Stomach smooth muscle (tissue), 2 donors: ENCODE measurements at regions not wholly inside any gene's neighbourhood (a gene's known extent, or its start where the extent isn't known, plus 50 kb on each side); places are given as distances from the start of the nearest gene placed in this dataset.
"Not testable (repeated sequence)": the region's sequence is repeated elsewhere in the genome, so short reads cannot be mapped to it uniquely, and the experiment has no call there.

Experiments
- H3K27ac ChIP-seq: one replicate; pipeline ENCODE4 v1.7.0; 2013; ENCODE audit warnings: mild to moderate bottlenecking, low read length, inconsistent platforms
- H3K27me3 ChIP-seq, 2 donors: one replicate each; pipeline ENCODE4 v1.7.0; 2013; ENCODE audit warnings: low read length in 2 of 2; ENCODE audit not compliant: insufficient read depth in 2 of 2, control insufficient read depth in 1 of 2
- H3K36me3 ChIP-seq, 2 donors: one replicate each; pipeline ENCODE4 v1.7.0; 2013; ENCODE audit warnings: low read length in 2 of 2; ENCODE audit not compliant: control insufficient read depth in 2 of 2, insufficient read depth in 2 of 2
- H3K4me1 ChIP-seq: one replicate; pipeline ENCODE4 v1.7.0; 2013; ENCODE audit warnings: low read length; ENCODE audit not compliant: control insufficient read depth, insufficient read depth
- H3K4me3 ChIP-seq, 2 donors: one replicate each; pipeline ENCODE4 v1.7.0; 2013; ENCODE audit warnings: low read length in 2 of 2
- H3K9ac ChIP-seq, 2 donors: one replicate each; pipeline ENCODE4 v1.7.0; 2013; ENCODE audit warnings: low read length in 2 of 2, mild to moderate bottlenecking in 1 of 2
- H3K9me3 ChIP-seq, 2 donors: one replicate each; pipeline ENCODE4 v1.7.0; 2013; ENCODE audit warnings: low read length in 2 of 2; ENCODE audit not compliant: control insufficient read depth in 2 of 2
- donor health status: healthy.
- donor health status: Pancreatic carcinoma.

DNA sequence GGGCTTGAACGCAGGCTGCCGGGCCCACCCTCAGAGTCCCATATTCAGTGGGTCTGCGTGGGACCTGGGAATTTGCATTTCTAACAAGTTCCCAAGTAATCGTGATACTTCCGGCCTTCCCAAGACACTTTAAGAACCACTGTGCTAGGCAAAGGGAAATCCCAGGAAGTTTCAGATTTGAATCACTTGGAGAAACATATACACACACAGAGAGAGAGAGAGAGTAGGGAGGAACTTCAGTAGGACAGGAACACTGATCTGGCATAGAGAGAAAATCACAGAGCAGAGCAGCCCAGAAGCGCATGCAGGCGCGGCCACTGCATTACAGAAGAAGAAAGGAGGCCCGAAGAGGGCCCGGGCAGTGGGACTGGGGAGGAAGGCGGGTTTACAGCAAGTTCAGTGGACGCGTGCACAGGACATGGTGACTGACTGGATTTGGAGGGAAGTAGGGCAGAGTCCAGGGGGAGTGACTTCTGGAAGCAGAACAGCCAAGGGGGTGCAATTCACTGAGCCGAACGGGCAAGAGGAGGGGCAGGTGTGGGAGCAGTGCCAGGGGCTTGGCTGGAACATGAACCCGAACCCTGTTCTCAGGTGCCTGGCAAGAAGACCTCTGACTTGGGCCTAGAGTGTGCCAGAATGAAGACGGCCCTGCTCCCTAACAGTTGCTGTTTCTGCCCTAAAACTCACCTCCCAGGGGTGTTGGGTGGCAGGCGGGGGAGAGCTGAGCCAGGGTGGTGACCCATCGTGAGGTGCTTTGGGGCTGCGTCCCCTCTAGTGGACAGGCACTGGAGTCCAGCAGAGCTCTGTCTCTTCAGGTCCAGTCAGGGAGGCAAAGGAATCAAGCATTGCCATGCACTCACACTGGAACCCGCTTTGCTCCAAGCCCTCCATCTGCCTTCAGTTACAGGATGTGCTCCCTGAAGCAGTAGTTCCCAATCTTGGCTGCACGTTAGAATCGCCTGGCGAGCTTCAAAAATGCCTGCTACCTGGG is 101.3 kb upstream of the HES1 start:
- H3K9ac ChIP-seq: no peak overlapping the region

GRCh38 chr3:194035406-194036138 is 100.4 kb upstream of the HES1 start:
- Histone ChIP-seq H3K9me3 (no peaks in the 10 kb centered on the region), H3K36me3 (no peaks in the 10 kb centered on the region), H3K27me3 (peaks cover 0 to 2% of the 10 kb centered on the region in 2 donors), H3K4me1 (no peaks in the 10 kb centered on the region), H3K9ac (no peak overlapping the region), H3K27ac (no peak overlapping the region), H3K4me3 (no peak overlapping the region)

More for the DNA sequence above, 101.3 kb upstream of the HES1 start:
- Histone ChIP-seq H3K36me3 (no peaks in the 10 kb centered on the region), H3K27ac (no peak overlapping the region), H3K4me3 (no peak overlapping the region), H3K9me3 (no peaks in the 10 kb centered on the region), H3K27me3 (peaks cover 0 to 2% of the 10 kb centered on the region in 2 donors), H3K4me1 (no peaks in the 10 kb centered on the region)

DNA sequence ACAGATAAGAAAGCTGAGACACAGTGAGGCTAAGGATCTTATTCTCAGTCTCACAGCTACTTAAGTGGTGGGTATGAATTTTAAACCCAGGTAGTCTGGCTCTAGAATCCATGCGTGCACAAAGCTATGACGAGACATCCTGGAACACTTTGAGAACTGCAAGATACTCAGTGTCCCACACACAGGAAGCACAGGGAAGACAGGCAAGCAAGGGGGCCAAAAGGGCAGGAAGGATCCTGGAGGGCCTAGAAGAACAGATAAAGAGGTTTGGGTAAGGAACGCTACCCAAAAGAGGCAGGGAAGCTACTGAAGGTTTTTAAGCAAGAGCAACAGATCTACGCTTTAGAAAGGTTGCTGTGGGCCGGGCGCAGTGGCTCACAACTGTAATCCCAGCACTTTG is 99.1 kb upstream of the HES1 start:
- Histone ChIP-seq H3K4me3 (no peak overlapping the region), H3K9me3 (no peaks in the 10 kb centered on the region), H3K27ac (no peak overlapping the region), H3K36me3 (no peaks in the 10 kb centered on the region), H3K4me1 (no peaks in the 10 kb centered on the region), H3K9ac (no peak overlapping the region), H3K27me3 (peaks cover 0 to 2% of the 10 kb centered on the region in 2 donors)

DNA sequence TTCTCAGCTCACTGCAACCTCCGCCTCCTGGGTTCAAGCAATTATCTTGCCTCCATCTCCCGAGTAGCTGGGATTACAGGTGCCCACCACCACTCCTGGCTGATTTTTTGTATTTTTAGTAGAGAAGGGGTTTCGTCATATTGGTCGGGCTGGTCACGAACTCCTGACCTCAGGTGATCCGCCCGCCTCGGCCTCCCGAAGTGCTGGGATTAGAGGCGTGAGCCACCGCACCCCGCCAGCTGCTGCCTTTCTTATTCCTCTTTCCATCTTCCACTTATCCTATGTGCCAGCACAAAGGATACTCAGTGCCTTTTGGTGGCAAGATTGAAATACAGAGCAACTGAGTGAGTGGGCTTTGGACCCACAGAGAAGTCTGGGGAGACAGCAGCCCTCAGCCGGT is 97.6 kb upstream of the HES1 start:
- H3K9me3 ChIP-seq, H3K36me3 ChIP-seq, H3K27me3 ChIP-seq, H3K4me3 ChIP-seq, H3K4me1 ChIP-seq, H3K9ac ChIP-seq, H3K27ac ChIP-seq: not testable (repeated sequence)

DNA sequence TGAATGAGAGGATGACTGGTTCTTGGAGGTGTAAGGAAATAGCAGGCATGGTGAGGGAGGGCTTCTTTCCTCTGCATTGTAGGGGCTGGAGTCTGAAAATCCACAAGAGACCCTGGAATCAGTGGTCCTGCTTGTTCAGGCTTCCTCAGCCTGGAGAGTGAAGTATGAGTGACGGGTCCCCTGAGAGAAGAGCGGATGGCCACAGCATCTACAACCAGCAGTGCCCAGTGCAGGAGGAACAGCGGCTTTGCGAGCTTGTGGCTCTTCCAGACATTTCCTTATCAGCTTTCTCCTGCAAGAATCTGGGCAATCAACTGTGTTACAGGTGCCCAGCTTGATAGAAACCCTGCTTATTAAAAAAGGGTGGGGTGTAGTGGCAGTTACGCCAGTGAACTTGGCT is 97.0 kb upstream of the HES1 start:
- Histone ChIP-seq H3K27me3 (no peaks in the 10 kb centered on the region), H3K4me1 (no peaks in the 10 kb centered on the region), H3K4me3 (no peak overlapping the region), H3K9me3 (no peaks in the 10 kb centered on the region), H3K27ac (no peak overlapping the region), H3K9ac (no peak overlapping the region), H3K36me3 (no peaks in the 10 kb centered on the region)

- H3K27ac ChIP-seq: no peak overlapping the region
- H3K4me3 ChIP-seq: no peak overlapping the region
- H3K4me1 ChIP-seq: no peaks in the 10 kb centered on the region
- H3K9me3 ChIP-seq: no peaks in the 10 kb centered on the region
- no peak overlapping the region for H3K9ac ChIP-seq
- H3K36me3 ChIP-seq: no peaks in the 10 kb centered on the region
- no peaks in the 10 kb centered on the region for H3K27me3 ChIP-seq
These were observed 95.3 kb upstream of the HES1 start for GRCh38 chr3:194040516-194041273.

DNA sequence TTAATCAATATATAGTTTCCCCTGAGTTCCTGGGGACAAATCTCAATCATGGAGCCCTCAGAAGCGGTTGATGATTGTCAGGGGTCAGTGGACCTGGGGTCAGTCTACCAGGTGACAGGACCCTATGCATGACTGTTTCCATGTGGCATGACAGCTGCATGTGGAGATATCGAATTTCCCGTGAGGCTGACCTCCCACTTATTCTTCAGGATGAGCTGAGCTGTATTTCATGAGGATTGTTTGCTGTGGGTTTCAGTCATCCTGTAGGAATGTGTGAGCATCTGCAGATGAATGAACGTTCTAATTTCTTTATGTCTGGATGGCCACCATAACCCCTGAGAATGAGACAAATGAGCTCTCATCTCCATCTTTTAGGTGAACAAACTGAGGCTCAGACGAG is 93.0 kb upstream of the HES1 start:
- peaks cover 9% of the 10 kb centered on the region for H3K4me1 ChIP-seq
- no peaks in the 10 kb centered on the region for H3K36me3 ChIP-seq
- H3K9me3 ChIP-seq: no peaks in the 10 kb centered on the region
- no peak overlapping the region for H3K9ac ChIP-seq
- H3K27me3 ChIP-seq: no peaks in the 10 kb centered on the region
- H3K4me3 ChIP-seq: no peak overlapping the region
- H3K27ac ChIP-seq: no peak overlapping the region

DNA sequence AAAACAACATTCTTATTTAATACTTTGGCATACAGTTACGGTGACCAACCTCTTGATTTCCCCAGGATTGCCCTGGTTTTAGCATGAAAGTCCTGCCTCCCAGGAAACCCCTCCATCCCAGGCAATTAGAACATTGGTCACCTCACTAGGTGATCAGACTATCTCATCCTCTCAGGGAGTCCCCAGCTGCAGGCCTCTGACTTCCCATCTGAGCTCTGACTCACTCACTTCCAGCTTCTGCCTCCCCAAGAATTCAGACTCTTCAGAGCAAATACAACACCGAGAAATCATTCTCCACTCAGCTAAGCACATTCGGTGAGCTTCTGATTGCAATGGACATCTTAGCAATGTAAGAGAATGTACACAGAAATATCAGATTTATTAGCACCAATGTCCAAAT is 92.4 kb upstream of the HES1 start:
- H3K27ac ChIP-seq: no peak overlapping the region
- H3K36me3 ChIP-seq: no peaks in the 10 kb centered on the region
- no peaks in the 10 kb centered on the region for H3K9me3 ChIP-seq
- peaks cover 9% of the 10 kb centered on the region for H3K4me1 ChIP-seq
- H3K9ac ChIP-seq: no peak overlapping the region
- no peak overlapping the region for H3K4me3 ChIP-seq
- H3K27me3 ChIP-seq: no peaks in the 10 kb centered on the region

- H3K9ac ChIP-seq: no peak overlapping the region
- no peaks in the 10 kb centered on the region for H3K27me3 ChIP-seq
- peaks cover 9% of the 10 kb centered on the region for H3K4me1 ChIP-seq
- H3K4me3 ChIP-seq: no peak overlapping the region
- no peaks in the 10 kb centered on the region for H3K36me3 ChIP-seq
- H3K9me3 ChIP-seq: no peaks in the 10 kb centered on the region
- no peak overlapping the region for H3K27ac ChIP-seq
These were observed 90.7 kb upstream of the HES1 start for GRCh38 chr3:194045289-194045688.

DNA sequence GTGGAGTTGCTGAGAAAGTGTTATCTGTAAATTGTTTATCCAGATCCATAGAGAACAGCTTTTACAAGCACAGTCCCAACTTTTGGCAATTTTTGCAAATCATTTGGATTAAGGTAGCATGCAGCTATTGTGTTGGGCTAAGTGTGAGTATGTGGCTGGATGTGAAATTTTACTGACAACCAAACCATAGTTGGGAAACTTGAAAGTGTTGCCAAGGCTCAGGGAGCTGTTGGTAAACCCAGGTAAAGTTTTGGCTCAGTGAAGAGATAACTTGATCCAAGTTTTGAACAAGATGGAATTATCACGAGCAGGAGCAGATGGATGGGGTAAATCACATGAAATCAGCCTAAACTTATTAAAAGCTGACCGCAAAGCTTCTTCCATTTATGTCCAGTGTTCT is 90.0 kb upstream of the HES1 start:
- Histone ChIP-seq H3K27ac (no peak overlapping the region), H3K4me3 (no peak overlapping the region), H3K9me3 (peaks cover under 1 to 2% of the 10 kb centered on the region in 2 donors), H3K9ac (no peak overlapping the region), H3K36me3 (no peaks in the 10 kb centered on the region), H3K4me1 (peaks cover 9% of the 10 kb centered on the region), H3K27me3 (no peaks in the 10 kb centered on the region)
